GM12878 (cell line): ENCODE measurements at regions not wholly inside any gene's neighbourhood (a gene's known extent, or its start where the extent isn't known, plus 50 kb on each side); places are given as distances from the start of the nearest gene placed in this dataset.

Source experiments
- BHLHE40 ChIP-seq, 2 experiments: fragments of 450-650 bp in 1 of 2; IDR thresholded peaks; 2 replicates each; pipeline ENCODE4 v1.6.1; 2011 to 2017; ENCODE audit warnings: low read depth in 2 of 2, borderline replicate concordance in 1 of 2, improper control_type of control experiment in 1 of 2, low read length in 1 of 2, mild to moderate bottlenecking in 1 of 2
- BMI1 ChIP-seq: fragments of 450-650 bp; IDR thresholded peaks from 2 replicates; pipeline ENCODE4 v1.6.1; 2016; ENCODE audit warnings: mild to moderate bottlenecking, moderate library complexity, borderline replicate concordance
- BRCA1 ChIP-seq: IDR thresholded peaks from 2 replicates; pipeline ENCODE4 v1.6.1; 2011; ENCODE audit warnings: low read depth, low read length, improper control_type of control experiment
- EED ChIP-seq: sonication (generic); IDR thresholded peaks from 2 replicates; pipeline ENCODE4 v1.6.1; 2016; ENCODE audit warnings: antibody characterized with exemption, low read depth
- NBN ChIP-seq: fragments of 450-650 bp; IDR thresholded peaks from 2 replicates; pipeline ENCODE4 v1.6.1; 2016
- NFYB ChIP-seq: IDR thresholded peaks from 2 replicates; pipeline ENCODE4 v1.6.1; 2011; ENCODE audit warnings: low read depth, mild to moderate bottlenecking, low read length, improper control_type of control experiment, moderate library complexity; ENCODE audit not compliant: insufficient read depth
- NR2C2 ChIP-seq: IDR thresholded peaks from 2 replicates; pipeline ENCODE4 v1.6.1; 2011; ENCODE audit warnings: borderline replicate concordance, low read depth; ENCODE audit not compliant: control insufficient read depth, insufficient read length
- NRF1 ChIP-seq: conservative IDR thresholded peaks from 2 replicates; pipeline ENCODE4 v1.6.1; 2011; ENCODE audit warnings: mild to moderate bottlenecking, low read depth, low read length, improper control_type of control experiment
- RUNX3 ChIP-seq: IDR thresholded peaks from 2 replicates; pipeline ENCODE4 v1.6.1; 2012; ENCODE audit warnings: low read length, inconsistent platforms
- ZZZ3 ChIP-seq: IDR thresholded peaks from 2 replicates; pipeline ENCODE4 v1.6.1; 2011; ENCODE audit warnings: low read depth; ENCODE audit not compliant: control insufficient read depth, insufficient read length
- TF ChIP-seq, protein P1 (sequence below): fragments of 150-350 bp; IDR thresholded peaks from 2 replicates; pipeline ENCODE4 v1.6.1; 2016; ENCODE audit warnings: low read depth, low read length
- TF ChIP-seq, protein P2 (sequence below): fragments of 150-350 bp; IDR thresholded peaks from 2 replicates; pipeline ENCODE4 v1.6.1; 2014; ENCODE audit warnings: mild to moderate bottlenecking, low read depth, low read length
- TF ChIP-seq, protein P3 (sequence below): IDR thresholded peaks from 2 replicates; pipeline ENCODE4 v1.6.1; 2012; ENCODE audit warnings: mild to moderate bottlenecking, low read depth, low read length

DNA sequence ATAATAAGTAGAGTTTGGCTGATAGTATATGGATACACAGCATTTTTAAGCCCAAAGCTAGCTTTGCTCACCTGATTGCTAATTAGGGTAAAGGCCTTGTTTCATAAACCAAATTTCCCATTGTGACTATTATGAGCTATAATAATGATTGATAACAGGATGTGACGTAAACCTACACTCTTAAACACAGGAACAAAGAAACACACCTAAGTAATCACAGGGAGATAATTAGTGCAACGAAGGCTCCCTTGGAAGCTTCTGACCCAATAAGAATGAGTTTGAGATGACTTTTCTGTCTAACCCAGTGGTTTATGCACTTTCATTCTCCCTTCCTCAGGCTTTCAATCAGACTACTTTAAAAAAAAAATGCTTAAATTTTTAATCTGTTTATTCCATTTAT, 683.2 kb downstream of the SATB2 start (continued):
- TF ChIP-seq BRCA1 (no peak), RUNX3 (no peak), EED (no peak), NBN (0 out of 2 replicates have a peak, but pooled peaks have one; percentile 17), BMI1 (no peak), ZZZ3 (no peak), NRF1 (no peak), NFYB (no peak), NR2C2 (no peak), BHLHE40 (IDR thresholded peaks at IDR 0.05; ENCODE audit: borderline replicate concordance in 1 of 2, low read depth in 2 of 2, low read length in 1 of 2) (peak in 1 of 2 experiments; percentile 31; a peak in 1 of 4 replicates)
- TF ChIP-seq, protein P1, sequence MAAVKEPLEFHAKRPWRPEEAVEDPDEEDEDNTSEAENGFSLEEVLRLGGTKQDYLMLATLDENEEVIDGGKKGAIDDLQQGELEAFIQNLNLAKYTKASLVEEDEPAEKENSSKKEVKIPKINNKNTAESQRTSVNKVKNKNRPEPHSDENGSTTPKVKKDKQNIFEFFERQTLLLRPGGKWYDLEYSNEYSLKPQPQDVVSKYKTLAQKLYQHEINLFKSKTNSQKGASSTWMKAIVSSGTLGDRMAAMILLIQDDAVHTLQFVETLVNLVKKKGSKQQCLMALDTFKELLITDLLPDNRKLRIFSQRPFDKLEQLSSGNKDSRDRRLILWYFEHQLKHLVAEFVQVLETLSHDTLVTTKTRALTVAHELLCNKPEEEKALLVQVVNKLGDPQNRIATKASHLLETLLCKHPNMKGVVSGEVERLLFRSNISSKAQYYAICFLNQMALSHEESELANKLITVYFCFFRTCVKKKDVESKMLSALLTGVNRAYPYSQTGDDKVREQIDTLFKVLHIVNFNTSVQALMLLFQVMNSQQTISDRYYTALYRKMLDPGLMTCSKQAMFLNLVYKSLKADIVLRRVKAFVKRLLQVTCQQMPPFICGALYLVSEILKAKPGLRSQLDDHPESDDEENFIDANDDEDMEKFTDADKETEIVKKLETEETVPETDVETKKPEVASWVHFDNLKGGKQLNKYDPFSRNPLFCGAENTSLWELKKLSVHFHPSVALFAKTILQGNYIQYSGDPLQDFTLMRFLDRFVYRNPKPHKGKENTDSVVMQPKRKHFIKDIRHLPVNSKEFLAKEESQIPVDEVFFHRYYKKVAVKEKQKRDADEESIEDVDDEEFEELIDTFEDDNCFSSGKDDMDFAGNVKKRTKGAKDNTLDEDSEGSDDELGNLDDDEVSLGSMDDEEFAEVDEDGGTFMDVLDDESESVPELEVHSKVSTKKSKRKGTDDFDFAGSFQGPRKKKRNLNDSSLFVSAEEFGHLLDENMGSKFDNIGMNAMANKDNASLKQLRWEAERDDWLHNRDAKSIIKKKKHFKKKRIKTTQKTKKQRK, result no peak
- TF ChIP-seq, protein P2, sequence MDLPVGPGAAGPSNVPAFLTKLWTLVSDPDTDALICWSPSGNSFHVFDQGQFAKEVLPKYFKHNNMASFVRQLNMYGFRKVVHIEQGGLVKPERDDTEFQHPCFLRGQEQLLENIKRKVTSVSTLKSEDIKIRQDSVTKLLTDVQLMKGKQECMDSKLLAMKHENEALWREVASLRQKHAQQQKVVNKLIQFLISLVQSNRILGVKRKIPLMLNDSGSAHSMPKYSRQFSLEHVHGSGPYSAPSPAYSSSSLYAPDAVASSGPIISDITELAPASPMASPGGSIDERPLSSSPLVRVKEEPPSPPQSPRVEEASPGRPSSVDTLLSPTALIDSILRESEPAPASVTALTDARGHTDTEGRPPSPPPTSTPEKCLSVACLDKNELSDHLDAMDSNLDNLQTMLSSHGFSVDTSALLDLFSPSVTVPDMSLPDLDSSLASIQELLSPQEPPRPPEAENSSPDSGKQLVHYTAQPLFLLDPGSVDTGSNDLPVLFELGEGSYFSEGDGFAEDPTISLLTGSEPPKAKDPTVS, result no peak
- TF ChIP-seq, protein P3, sequence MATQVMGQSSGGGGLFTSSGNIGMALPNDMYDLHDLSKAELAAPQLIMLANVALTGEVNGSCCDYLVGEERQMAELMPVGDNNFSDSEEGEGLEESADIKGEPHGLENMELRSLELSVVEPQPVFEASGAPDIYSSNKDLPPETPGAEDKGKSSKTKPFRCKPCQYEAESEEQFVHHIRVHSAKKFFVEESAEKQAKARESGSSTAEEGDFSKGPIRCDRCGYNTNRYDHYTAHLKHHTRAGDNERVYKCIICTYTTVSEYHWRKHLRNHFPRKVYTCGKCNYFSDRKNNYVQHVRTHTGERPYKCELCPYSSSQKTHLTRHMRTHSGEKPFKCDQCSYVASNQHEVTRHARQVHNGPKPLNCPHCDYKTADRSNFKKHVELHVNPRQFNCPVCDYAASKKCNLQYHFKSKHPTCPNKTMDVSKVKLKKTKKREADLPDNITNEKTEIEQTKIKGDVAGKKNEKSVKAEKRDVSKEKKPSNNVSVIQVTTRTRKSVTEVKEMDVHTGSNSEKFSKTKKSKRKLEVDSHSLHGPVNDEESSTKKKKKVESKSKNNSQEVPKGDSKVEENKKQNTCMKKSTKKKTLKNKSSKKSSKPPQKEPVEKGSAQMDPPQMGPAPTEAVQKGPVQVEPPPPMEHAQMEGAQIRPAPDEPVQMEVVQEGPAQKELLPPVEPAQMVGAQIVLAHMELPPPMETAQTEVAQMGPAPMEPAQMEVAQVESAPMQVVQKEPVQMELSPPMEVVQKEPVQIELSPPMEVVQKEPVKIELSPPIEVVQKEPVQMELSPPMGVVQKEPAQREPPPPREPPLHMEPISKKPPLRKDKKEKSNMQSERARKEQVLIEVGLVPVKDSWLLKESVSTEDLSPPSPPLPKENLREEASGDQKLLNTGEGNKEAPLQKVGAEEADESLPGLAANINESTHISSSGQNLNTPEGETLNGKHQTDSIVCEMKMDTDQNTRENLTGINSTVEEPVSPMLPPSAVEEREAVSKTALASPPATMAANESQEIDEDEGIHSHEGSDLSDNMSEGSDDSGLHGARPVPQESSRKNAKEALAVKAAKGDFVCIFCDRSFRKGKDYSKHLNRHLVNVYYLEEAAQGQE, result no peak
